ENCODE measurements at regions not wholly inside any gene's neighbourhood (a gene's known extent, or its start where the extent isn't known, plus 50 kb on each side); places are given as distances from the start of the nearest gene placed in this dataset.

DNA sequence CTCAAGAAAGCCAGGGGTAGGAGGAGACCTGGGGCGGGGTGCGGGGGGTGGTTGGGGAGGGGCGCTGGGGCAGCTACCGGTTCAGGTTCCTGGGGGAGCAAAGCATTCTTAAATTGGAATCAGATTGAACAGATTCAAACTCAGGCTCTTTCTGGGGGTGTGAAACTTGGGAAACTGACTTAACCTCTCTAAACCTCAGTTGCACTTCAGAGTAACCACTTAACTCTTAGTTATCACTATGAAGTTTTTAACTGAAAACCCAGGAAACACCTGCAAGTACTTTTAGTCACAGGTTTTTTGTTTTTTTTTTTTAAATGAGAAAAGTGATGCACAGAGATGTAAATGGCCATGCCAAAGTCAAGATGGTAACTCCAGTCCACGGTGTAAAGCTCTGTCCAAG is 72.0 kb downstream of the RCN1 start:
- TF ChIP-seq, protein P1, sequence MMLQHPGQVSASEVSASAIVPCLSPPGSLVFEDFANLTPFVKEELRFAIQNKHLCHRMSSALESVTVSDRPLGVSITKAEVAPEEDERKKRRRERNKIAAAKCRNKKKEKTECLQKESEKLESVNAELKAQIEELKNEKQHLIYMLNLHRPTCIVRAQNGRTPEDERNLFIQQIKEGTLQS (CRISPR knock-in tag; IDR thresholded peaks at IDR 0.05): no peak
- TF ChIP-seq RFX1 (IDR thresholded peaks at IDR 0.05) (no peak), ZNF761 (CRISPR knock-in tag; conservative IDR thresholded peaks at IDR 0.05) (no peak), SUZ12 (IDR thresholded peaks at IDR 0.05; ENCODE audit: low read depth, low read length) (no peak), SRF (IDR thresholded peaks at IDR 0.05; ENCODE audit: low read depth, low read length) (no peak), NCOR1 (IDR thresholded peaks at IDR 0.05; ENCODE audit: borderline replicate concordance, low read length) (no peak), ZNF460 (CRISPR knock-in tag; IDR thresholded peaks at IDR 0.05; ENCODE audit: borderline replicate concordance) (no peak), TRIM24 (CRISPR knock-in tag; IDR thresholded peaks at IDR 0.05) (no peak), REST (IDR thresholded peaks at IDR 0.05; ENCODE audit: borderline replicate concordance in 1 of 2, low read depth in 1 of 2, low read length in 2 of 2) (no peak)
- TF ChIP-seq, protein P2, sequence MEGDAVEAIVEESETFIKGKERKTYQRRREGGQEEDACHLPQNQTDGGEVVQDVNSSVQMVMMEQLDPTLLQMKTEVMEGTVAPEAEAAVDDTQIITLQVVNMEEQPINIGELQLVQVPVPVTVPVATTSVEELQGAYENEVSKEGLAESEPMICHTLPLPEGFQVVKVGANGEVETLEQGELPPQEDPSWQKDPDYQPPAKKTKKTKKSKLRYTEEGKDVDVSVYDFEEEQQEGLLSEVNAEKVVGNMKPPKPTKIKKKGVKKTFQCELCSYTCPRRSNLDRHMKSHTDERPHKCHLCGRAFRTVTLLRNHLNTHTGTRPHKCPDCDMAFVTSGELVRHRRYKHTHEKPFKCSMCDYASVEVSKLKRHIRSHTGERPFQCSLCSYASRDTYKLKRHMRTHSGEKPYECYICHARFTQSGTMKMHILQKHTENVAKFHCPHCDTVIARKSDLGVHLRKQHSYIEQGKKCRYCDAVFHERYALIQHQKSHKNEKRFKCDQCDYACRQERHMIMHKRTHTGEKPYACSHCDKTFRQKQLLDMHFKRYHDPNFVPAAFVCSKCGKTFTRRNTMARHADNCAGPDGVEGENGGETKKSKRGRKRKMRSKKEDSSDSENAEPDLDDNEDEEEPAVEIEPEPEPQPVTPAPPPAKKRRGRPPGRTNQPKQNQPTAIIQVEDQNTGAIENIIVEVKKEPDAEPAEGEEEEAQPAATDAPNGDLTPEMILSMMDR (CRISPR knock-in tag; IDR thresholded peaks at IDR 0.05): no peak
- TF ChIP-seq, protein P3, sequence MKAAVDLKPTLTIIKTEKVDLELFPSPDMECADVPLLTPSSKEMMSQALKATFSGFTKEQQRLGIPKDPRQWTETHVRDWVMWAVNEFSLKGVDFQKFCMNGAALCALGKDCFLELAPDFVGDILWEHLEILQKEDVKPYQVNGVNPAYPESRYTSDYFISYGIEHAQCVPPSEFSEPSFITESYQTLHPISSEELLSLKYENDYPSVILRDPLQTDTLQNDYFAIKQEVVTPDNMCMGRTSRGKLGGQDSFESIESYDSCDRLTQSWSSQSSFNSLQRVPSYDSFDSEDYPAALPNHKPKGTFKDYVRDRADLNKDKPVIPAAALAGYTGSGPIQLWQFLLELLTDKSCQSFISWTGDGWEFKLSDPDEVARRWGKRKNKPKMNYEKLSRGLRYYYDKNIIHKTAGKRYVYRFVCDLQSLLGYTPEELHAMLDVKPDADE (CRISPR knock-in tag; IDR thresholded peaks at IDR 0.05): no peak
- TF ChIP-seq, protein P4, sequence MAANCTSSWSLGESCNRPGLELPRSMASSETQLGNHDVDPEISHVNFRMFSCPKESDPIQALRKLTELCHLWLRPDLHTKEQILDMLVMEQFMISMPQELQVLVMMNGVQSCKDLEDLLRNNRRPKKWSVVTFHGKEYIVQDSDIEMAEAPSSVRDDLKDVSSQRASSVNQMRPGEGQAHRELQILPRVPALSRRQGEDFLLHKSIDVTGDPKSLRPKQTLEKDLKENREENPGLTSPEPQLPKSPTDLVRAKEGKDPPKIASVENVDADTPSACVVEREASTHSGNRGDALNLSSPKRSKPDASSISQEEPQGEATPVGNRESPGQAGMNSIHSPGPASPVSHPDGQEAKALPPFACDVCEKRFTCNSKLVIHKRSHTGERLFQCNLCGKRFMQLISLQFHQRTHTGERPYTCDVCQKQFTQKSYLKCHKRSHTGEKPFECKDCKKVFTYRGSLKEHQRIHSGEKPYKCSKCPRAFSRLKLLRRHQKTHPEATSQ (CRISPR knock-in tag; IDR thresholded peaks at IDR 0.05; ENCODE audit: borderline replicate concordance): no peak
